HFFc6 (cell line): ENCODE measurements at regions not wholly inside any gene's neighbourhood (a gene's known extent, or its start where the extent isn't known, plus 50 kb on each side); places are given as distances from the start of the nearest gene placed in this dataset.

Source experiments
- DNase-seq: peaks from one replicate; pipeline ENCODE4 v3.0.0-alpha.2; 2018
- H3K27ac Mint-ChIP-seq: 2 replicates; pipeline ENCODE4 v1.8.0; 2020; ENCODE audit warnings: mild to moderate bottlenecking, mixed read lengths
- H3K27me3 Mint-ChIP-seq: 2 replicates; pipeline ENCODE4 v1.8.0; 2021; ENCODE audit warnings: mild to moderate bottlenecking, moderate library complexity, mixed read lengths; ENCODE audit not compliant: insufficient read depth
- H3K36me3 Mint-ChIP-seq: 2 replicates; pipeline ENCODE4 v1.8.0; 2021; ENCODE audit warnings: low read depth, mixed read lengths
- H3K4me1 Mint-ChIP-seq: 2 replicates; pipeline ENCODE4 v1.8.0; 2020; ENCODE audit warnings: low read depth, mixed read lengths
- H3K4me3 Mint-ChIP-seq: 2 replicates; pipeline ENCODE4 v1.8.0; 2020; ENCODE audit warnings: mild to moderate bottlenecking, moderate library complexity, mixed read lengths
- H3K9me3 Mint-ChIP-seq: 2 replicates; pipeline ENCODE4 v1.8.0; 2020; ENCODE audit warnings: mild to moderate bottlenecking, mixed read lengths
- TF ChIP-seq, protein P1 (sequence below): fragments of 200-600 bp; sonication (generic); IDR thresholded peaks from 2 replicates; pipeline ENCODE4 v1.5.0; 2021; ENCODE audit warnings: antibody characterized with exemption, mild to moderate bottlenecking

GRCh38 chr4:147312376-147313046 is 168.4 kb upstream of the EDNRA start:
- H3K27me3 Mint-ChIP-seq: peaks cover 2% of the 10 kb centered on the region; the same call in 1 of the 2 replicates
- no peak overlapping the region for H3K27ac Mint-ChIP-seq
- no peaks in the 10 kb centered on the region for H3K9me3 Mint-ChIP-seq
- DNase-seq: no peak
- TF ChIP-seq, protein P1, sequence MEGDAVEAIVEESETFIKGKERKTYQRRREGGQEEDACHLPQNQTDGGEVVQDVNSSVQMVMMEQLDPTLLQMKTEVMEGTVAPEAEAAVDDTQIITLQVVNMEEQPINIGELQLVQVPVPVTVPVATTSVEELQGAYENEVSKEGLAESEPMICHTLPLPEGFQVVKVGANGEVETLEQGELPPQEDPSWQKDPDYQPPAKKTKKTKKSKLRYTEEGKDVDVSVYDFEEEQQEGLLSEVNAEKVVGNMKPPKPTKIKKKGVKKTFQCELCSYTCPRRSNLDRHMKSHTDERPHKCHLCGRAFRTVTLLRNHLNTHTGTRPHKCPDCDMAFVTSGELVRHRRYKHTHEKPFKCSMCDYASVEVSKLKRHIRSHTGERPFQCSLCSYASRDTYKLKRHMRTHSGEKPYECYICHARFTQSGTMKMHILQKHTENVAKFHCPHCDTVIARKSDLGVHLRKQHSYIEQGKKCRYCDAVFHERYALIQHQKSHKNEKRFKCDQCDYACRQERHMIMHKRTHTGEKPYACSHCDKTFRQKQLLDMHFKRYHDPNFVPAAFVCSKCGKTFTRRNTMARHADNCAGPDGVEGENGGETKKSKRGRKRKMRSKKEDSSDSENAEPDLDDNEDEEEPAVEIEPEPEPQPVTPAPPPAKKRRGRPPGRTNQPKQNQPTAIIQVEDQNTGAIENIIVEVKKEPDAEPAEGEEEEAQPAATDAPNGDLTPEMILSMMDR: no peak
- no peaks in the 10 kb centered on the region for H3K36me3 Mint-ChIP-seq
- H3K4me1 Mint-ChIP-seq: peaks cover 7% of the 10 kb centered on the region
- H3K4me3 Mint-ChIP-seq: no peak overlapping the region; the same call in 1 of the 2 replicates

GRCh38 chr4:147313108-147313507 is 167.8 kb upstream of the EDNRA start:
- H3K36me3 Mint-ChIP-seq: no peaks in the 10 kb centered on the region
- no peak overlapping the region for H3K27ac Mint-ChIP-seq
- H3K9me3 Mint-ChIP-seq: no peaks in the 10 kb centered on the region
- DNase-seq: no peak
- peaks cover 11% of the 10 kb centered on the region for H3K4me1 Mint-ChIP-seq
- peaks cover 2% of the 10 kb centered on the region; the same call in 1 of the 2 replicates for H3K27me3 Mint-ChIP-seq
- no peak overlapping the region for H3K4me3 Mint-ChIP-seq
- TF ChIP-seq, protein P1: no peak

- Mint-ChIP-seq H3K27ac (no peak overlapping the region), H3K27me3 (peaks cover 3% of the 10 kb centered on the region), H3K36me3 (no peaks in the 10 kb centered on the region), H3K9me3 (no peaks in the 10 kb centered on the region), H3K4me1 (peaks cover 11% of the 10 kb centered on the region), H3K4me3 (no peak overlapping the region)
- TF ChIP-seq, protein P1: no peak
- DNase-seq: peak; percentile 11
Observed at GRCh38 chr4:147318586-147318985, 162.3 kb upstream of the EDNRA start.

- H3K9me3 Mint-ChIP-seq: no peaks in the 10 kb centered on the region
- TF ChIP-seq, protein P1: no peak
- no peak for DNase-seq
- peaks cover 13% of the 10 kb centered on the region for H3K4me1 Mint-ChIP-seq
- H3K36me3 Mint-ChIP-seq: no peaks in the 10 kb centered on the region
- H3K27me3 Mint-ChIP-seq: no peaks in the 10 kb centered on the region; the same call in 1 of the 2 replicates
- peak overlapping the region; percentile 20; the same call in 1 of the 2 replicates for H3K4me3 Mint-ChIP-seq
- H3K27ac Mint-ChIP-seq: peak overlapping the region; percentile 34; the same call in 1 of the 2 replicates
Observed at GRCh38 chr4:147325571-147325981, 155.3 kb upstream of the EDNRA start.

DNA sequence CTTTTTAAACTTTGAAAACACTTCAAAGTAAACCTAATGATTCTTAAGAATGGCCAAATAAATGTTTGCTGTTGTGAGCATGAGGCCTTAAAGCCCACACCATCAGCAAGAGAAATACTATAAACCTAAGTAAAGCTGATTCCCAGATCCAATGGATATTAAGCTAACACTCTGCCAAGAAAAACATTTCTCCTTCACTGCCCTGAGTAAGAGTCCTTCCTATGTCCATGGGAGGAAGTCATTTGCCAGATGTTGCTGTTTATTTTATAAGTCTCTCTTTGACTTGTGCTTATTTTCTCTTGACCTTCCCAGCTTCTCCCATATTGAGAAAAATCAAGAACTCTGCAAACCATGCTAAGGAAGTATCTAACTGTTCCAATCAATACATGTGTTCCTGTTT is 154.3 kb upstream of the EDNRA start:
- Mint-ChIP-seq H3K4me1 (peaks cover 13% of the 10 kb centered on the region), H3K9me3 (no peaks in the 10 kb centered on the region), H3K27me3 (no peaks in the 10 kb centered on the region; the same call in 1 of the 2 replicates), H3K27ac (no peak overlapping the region), H3K4me3 (no peak overlapping the region), H3K36me3 (no peaks in the 10 kb centered on the region)
- TF ChIP-seq, protein P1: no peak
- no peak for DNase-seq
